HepG2 (cell line): ENCODE measurements at regions not wholly inside any gene's neighbourhood (a gene's known extent, or its start where the extent isn't known, plus 50 kb on each side); places are given as distances from the start of the nearest gene placed in this dataset.

Experiments used
- ATAC-seq: fragments of 200-7000 bp; cut with Tn5 transposase; 3 replicates; pipeline ENCODE4 v1.9.1; 2020; ENCODE audit warnings: mild to moderate bottlenecking, moderate library complexity
- BruUV-seq: library from RNA; stranded (reverse); fragments of 400-500 nt; replicated peaks from 2 replicates; lab custom pipeline; 2021; lab: Mats Ljungman, UMichigan
- CTCF ChIA-PET: fragments of 300-600 bp; formaldehyde crosslinking; extraction: SDS; loops from one replicate; lab custom pipeline; 2021; ENCODE audit warnings: low total read pairs, inconsistent platforms, low intra/inter-chr PET ratio; lab: Yijun Ruan, JAX
- POLR2A ChIA-PET: fragments of 350-600 bp; sonication (Branson Sonifier 250); formaldehyde crosslinking; loops from one replicate; lab custom pipeline; 2020; ENCODE audit warnings: antibody characterized with exemption, inconsistent platforms; lab: Yijun Ruan, JAX
- DNase-seq: peaks from one replicate; pipeline ENCODE4 v3.0.0-alpha.2; 2015; ENCODE audit warnings: low spot score
- FAIRE-seq: peaks from 3 replicates; lab custom pipeline; 2011; peaks lifted over from hg19 to GRCh38; lab: Jason Lieb, UNC
- H2AFZ ChIP-seq: one replicate; pipeline ENCODE4 v1.6.1; 2011; ENCODE audit warnings: low read length, inconsistent platforms
- H3K27ac ChIP-seq: fragments of 300-600 bp; 3 replicates; pipeline ENCODE4 v1.8.0; 2011; ENCODE audit warnings: mixed run types, mild to moderate bottlenecking, mixed read lengths, low read length, inconsistent platforms; ENCODE audit not compliant: insufficient read depth; ENCODE audit errors: extremely low read length
- H3K27me3 ChIP-seq, 2 experiments: fragments of 200-600 bp in 1 of 2; 2 replicates in 1 of 2; 3 replicates in 1 of 2; pipeline versions ENCODE4 v1.6.0 to v1.8.0; 2011; ENCODE audit warnings: low read length in 2 of 2, mild to moderate bottlenecking in 2 of 2, moderate library complexity in 2 of 2, inconsistent platforms in 1 of 2; ENCODE audit not compliant: insufficient read depth in 2 of 2, control insufficient read depth in 1 of 2
- H3K36me3 ChIP-seq, 2 experiments: fragments of 200-600 bp in 1 of 2; replicated peaks in 1 of 2; 2 replicates in 1 of 2; 3 replicates in 1 of 2; pipeline versions ENCODE4 v1.5.1 to v1.8.0; 2011; ENCODE audit warnings: low read length in 2 of 2, inconsistent platforms in 1 of 2; ENCODE audit not compliant: insufficient read depth in 2 of 2, control insufficient read depth in 1 of 2
- H3K4me1 ChIP-seq: 2 replicates; pipeline ENCODE4 v1.5.1; 2012; ENCODE audit warnings: low read length, inconsistent platforms; ENCODE audit not compliant: insufficient read depth
- H3K4me2 ChIP-seq: 2 replicates; pipeline ENCODE4 v1.6.0; 2011; ENCODE audit warnings: low read depth, low read length, inconsistent platforms
- H3K4me3 ChIP-seq, 3 experiments: fragments of 200-600 bp in 1 of 3; sonication (generic), shearing (Covaris generic) in 1 of 3; replicated peaks in 1 of 3; 2 replicates each; pipeline ENCODE4 v1.5.1; 2011 to 2016; ENCODE audit warnings: low read length in 3 of 3, inconsistent platforms in 2 of 3, low read depth in 2 of 3, mild to moderate bottlenecking in 2 of 3, control low read depth in 1 of 3, mixed read lengths in 1 of 3; ENCODE audit not compliant: insufficient read depth in 1 of 3
- H3K79me2 ChIP-seq: one replicate; pipeline ENCODE4 v1.6.1; 2011; ENCODE audit warnings: low read length, inconsistent platforms; ENCODE audit not compliant: insufficient read depth
- H3K9ac ChIP-seq: 2 replicates; pipeline ENCODE4 v1.6.0; 2011; ENCODE audit warnings: mild to moderate bottlenecking, low read depth, low read length, inconsistent platforms; ENCODE audit not compliant: insufficient read depth
- H3K9me3 ChIP-seq: 2 replicates; pipeline ENCODE4 v1.5.1; 2012; ENCODE audit warnings: mild to moderate bottlenecking, low read length
- H4K20me1 ChIP-seq: 2 replicates; pipeline ENCODE4 v1.6.0; 2011; ENCODE audit warnings: inconsistent platforms, mild to moderate bottlenecking, low read length, moderate library complexity; ENCODE audit not compliant: insufficient read depth
- BCL6 ChIP-seq: IDR thresholded peaks from 2 replicates; pipeline ENCODE4 v1.6.1; 2016; ENCODE audit warnings: missing genetic modification reagents, missing compliant biosample characterization
- MIXL1 ChIP-seq: IDR thresholded peaks from 2 replicates; pipeline ENCODE4 v1.6.1; 2016
- RARA ChIP-seq: IDR thresholded peaks from 2 replicates; pipeline ENCODE4 v1.6.1; 2016; ENCODE audit warnings: missing genetic modification reagents, missing compliant biosample characterization
- STAG1 ChIP-seq: sonication (generic); formaldehyde crosslinking; IDR thresholded peaks from 2 replicates; pipeline ENCODE4 v1.4.0; 2020; ENCODE audit warnings: missing genetic modification reagents
- WGBS: methylation state at CpG from one replicate; pipeline ENCODE4 v1.1.6; 2017; ENCODE audit warnings: low lambda C conversion rate; 5-methylcytosine and 5-hydroxymethylcytosine counted together
- in situ Hi-C: cut with HindIII; loops from 2 replicates; pipeline ENCODE4 v1.10.0; 2017; ENCODE audit warnings: low pct_unique_long_range_greater_than_20kb; ENCODE audit not compliant: extremely low pct_ligation_motif_present
- intact Hi-C: fragments of 100-400 bp; cut with micrococcal nuclease; formaldehyde crosslinking; loops from one replicate; pipeline ENCODE4 v1.10.0; 2022; ENCODE audit not compliant: unreplicated experiment
- TF ChIP-seq, protein P1 (sequence below): fragments of 450-650 bp; IDR thresholded peaks from 2 replicates; pipeline ENCODE4 v1.6.1; 2017; ENCODE audit warnings: mild to moderate bottlenecking
- TF ChIP-seq, protein P2 (sequence below): sonication (generic); formaldehyde crosslinking; IDR thresholded peaks from 2 replicates; pipeline ENCODE4 v1.8.0; 2022; ENCODE audit warnings: missing genetic modification reagents, mild to moderate bottlenecking, borderline replicate concordance
- TF ChIP-seq, protein P3 (sequence below): sonication (generic); formaldehyde crosslinking; IDR thresholded peaks from 2 replicates; pipeline ENCODE4 v1.5.0; 2020; ENCODE audit warnings: mild to moderate bottlenecking, missing genetic modification reagents, moderate library complexity
- TF ChIP-seq, protein P4 (sequence below): sonication (generic); formaldehyde crosslinking; IDR thresholded peaks from 2 replicates; pipeline ENCODE4 v1.4.0; 2020; ENCODE audit warnings: mild to moderate bottlenecking, missing genetic modification reagents

DNA sequence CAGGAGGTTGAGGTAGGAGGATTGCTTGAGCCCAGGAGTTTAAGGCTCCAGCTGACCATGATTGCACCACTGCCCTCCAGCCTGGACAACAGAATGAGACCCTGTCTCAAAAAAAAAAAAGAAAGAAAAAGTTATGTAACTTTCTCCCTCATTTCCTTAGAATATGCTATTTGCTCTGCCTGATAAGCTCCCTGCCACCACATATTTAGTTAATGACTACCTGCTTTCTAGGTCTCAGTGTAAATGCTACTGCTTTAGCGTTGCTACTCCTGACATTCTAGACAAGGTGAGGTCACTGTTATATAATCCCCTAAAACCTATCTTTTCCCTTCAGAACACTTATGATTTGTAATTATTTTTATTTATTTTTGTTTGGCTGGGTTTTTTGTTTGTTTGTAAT lies 86.3 kb upstream of the AMN1 start:
- 3% methylated on average over 1 of the region's 1 CpG for WGBS
- Histone ChIP-seq H3K36me3 (no peaks in the 10 kb centered on the region), H3K9me3 (no peaks in the 10 kb centered on the region)
- peak; percentile 40; the same call in 2 of the 3 replicates for ATAC-seq
- no TSS peak for BruUV-seq
- peak; percentile 45 for TF ChIP-seq RARA
- peak; percentile 95 for TF ChIP-seq BCL6 (CRISPR knock-in tag)
- TF ChIP-seq, protein P1, sequence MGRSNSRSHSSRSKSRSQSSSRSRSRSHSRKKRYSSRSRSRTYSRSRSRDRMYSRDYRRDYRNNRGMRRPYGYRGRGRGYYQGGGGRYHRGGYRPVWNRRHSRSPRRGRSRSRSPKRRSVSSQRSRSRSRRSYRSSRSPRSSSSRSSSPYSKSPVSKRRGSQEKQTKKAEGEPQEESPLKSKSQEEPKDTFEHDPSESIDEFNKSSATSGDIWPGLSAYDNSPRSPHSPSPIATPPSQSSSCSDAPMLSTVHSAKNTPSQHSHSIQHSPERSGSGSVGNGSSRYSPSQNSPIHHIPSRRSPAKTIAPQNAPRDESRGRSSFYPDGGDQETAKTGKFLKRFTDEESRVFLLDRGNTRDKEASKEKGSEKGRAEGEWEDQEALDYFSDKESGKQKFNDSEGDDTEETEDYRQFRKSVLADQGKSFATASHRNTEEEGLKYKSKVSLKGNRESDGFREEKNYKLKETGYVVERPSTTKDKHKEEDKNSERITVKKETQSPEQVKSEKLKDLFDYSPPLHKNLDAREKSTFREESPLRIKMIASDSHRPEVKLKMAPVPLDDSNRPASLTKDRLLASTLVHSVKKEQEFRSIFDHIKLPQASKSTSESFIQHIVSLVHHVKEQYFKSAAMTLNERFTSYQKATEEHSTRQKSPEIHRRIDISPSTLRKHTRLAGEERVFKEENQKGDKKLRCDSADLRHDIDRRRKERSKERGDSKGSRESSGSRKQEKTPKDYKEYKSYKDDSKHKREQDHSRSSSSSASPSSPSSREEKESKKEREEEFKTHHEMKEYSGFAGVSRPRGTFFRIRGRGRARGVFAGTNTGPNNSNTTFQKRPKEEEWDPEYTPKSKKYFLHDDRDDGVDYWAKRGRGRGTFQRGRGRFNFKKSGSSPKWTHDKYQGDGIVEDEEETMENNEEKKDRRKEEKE: no peak
- TF ChIP-seq, all 625 proteins: peak for 2
- Histone ChIP-seq H3K27me3 (no peaks in the 10 kb centered on the region), H2AFZ (no peak overlapping the region), H3K79me2 (no peaks in the 10 kb centered on the region), H4K20me1 (no peaks in the 10 kb centered on the region), H3K4me1 (peaks cover 19% of the 10 kb centered on the region), H3K27ac (no peak overlapping the region), H3K9ac (no peak overlapping the region), H3K4me3 (no peak overlapping the region), H3K4me2 (no peak overlapping the region)
- no peak for FAIRE-seq
- intact Hi-C loops (no loop called here), in situ Hi-C loops (no loop called here)
- DNase-seq: peak; percentile 28
- ChIA-PET CTCF (no interaction called here), POLR2A (no interaction called here)

DNA sequence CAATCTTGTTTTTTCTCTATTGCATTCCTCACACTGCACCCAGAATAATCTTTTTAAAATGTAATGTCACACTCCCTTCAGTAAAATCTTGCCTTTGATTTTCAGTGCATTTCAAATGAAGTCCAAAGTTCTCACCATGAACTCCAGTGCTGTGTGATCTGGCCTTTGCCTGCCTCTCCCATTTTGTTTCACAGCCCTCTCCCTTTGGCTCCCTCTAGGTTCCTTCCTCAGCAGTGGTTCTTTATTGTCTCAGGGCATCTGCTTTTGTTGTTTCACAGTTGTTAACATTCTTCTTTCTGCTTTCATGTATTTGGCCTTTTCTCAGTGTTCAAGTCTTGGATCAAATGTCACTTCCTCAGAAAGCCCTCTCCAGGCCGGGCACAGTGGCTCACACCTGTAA lies 84.5 kb upstream of the AMN1 start:
- ATAC-seq (peak; percentile 88), DNase-seq (peak; percentile 33), FAIRE-seq (peak; percentile 36)
- H2AFZ ChIP-seq: no peak overlapping the region
- H4K20me1 ChIP-seq: no peaks in the 10 kb centered on the region
- H3K27ac ChIP-seq: no peak overlapping the region
- H3K9ac ChIP-seq: no peak overlapping the region
- H3K4me2 ChIP-seq: no peak overlapping the region
- ChIA-PET POLR2A (no interaction called here), CTCF (no interaction called here)
- in situ Hi-C loops (no loop called here), intact Hi-C loops (no loop called here)
- peaks cover 19% of the 10 kb centered on the region for H3K4me1 ChIP-seq
- no peaks in the 10 kb centered on the region for H3K36me3 ChIP-seq
- no peak overlapping the region for H3K4me3 ChIP-seq
- WGBS: 35% methylated on average over 1 of the region's 1 CpG
- no peaks in the 10 kb centered on the region for H3K27me3 ChIP-seq
- H3K9me3 ChIP-seq: no peaks in the 10 kb centered on the region
- BruUV-seq: no TSS peak
- no peaks in the 10 kb centered on the region for H3K79me2 ChIP-seq
- TF ChIP-seq MIXL1 (CRISPR knock-in tag) (0 out of 2 replicates have a peak, but pooled peaks have one; percentile 13), STAG1 (peak; percentile 49), RARA (0 out of 2 replicates have a peak, but pooled peaks have one; percentile 13)
- TF ChIP-seq, protein P2, sequence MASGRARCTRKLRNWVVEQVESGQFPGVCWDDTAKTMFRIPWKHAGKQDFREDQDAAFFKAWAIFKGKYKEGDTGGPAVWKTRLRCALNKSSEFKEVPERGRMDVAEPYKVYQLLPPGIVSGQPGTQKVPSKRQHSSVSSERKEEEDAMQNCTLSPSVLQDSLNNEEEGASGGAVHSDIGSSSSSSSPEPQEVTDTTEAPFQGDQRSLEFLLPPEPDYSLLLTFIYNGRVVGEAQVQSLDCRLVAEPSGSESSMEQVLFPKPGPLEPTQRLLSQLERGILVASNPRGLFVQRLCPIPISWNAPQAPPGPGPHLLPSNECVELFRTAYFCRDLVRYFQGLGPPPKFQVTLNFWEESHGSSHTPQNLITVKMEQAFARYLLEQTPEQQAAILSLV (CRISPR knock-in tag): no peak
- TF ChIP-seq, protein P3, sequence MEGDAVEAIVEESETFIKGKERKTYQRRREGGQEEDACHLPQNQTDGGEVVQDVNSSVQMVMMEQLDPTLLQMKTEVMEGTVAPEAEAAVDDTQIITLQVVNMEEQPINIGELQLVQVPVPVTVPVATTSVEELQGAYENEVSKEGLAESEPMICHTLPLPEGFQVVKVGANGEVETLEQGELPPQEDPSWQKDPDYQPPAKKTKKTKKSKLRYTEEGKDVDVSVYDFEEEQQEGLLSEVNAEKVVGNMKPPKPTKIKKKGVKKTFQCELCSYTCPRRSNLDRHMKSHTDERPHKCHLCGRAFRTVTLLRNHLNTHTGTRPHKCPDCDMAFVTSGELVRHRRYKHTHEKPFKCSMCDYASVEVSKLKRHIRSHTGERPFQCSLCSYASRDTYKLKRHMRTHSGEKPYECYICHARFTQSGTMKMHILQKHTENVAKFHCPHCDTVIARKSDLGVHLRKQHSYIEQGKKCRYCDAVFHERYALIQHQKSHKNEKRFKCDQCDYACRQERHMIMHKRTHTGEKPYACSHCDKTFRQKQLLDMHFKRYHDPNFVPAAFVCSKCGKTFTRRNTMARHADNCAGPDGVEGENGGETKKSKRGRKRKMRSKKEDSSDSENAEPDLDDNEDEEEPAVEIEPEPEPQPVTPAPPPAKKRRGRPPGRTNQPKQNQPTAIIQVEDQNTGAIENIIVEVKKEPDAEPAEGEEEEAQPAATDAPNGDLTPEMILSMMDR (CRISPR knock-in tag): peak; percentile 53
- TF ChIP-seq, protein P4, sequence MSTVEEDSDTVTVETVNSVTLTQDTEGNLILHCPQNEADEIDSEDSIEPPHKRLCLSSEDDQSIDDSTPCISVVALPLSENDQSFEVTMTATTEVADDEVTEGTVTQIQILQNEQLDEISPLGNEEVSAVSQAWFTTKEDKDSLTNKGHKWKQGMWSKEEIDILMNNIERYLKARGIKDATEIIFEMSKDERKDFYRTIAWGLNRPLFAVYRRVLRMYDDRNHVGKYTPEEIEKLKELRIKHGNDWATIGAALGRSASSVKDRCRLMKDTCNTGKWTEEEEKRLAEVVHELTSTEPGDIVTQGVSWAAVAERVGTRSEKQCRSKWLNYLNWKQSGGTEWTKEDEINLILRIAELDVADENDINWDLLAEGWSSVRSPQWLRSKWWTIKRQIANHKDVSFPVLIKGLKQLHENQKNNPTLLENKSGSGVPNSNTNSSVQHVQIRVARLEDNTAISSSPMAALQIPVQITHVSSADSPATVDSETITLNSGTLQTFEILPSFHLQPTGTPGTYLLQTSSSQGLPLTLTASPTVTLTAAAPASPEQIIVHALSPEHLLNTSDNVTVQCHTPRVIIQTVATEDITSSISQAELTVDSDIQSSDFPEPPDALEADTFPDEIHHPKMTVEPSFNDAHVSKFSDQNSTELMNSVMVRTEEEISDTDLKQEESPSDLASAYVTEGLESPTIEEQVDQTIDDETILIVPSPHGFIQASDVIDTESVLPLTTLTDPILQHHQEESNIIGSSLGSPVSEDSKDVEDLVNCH (CRISPR knock-in tag): no peak
